GM12865 (cell line): ENCODE measurements at regions not wholly inside any gene's neighbourhood (a gene's known extent, or its start where the extent isn't known, plus 50 kb on each side); places are given as distances from the start of the nearest gene placed in this dataset.

ENCODE experiments used
- DNase-seq: peaks from one replicate; pipeline ENCODE4 v3.0.0; 2010; ENCODE audit warnings: low read depth
- H3K4me3 ChIP-seq: 2 replicates; pipeline ENCODE4 v1.5.1; 2011; ENCODE audit warnings: mild to moderate bottlenecking, low read depth, low read length, control low read depth
- CTCF ChIP-seq: IDR thresholded peaks from 2 replicates; pipeline ENCODE4 v1.5.1; 2011; ENCODE audit warnings: low read length, control low read depth, low read depth, inconsistent platforms; ENCODE audit not compliant: insufficient read depth; ENCODE audit errors: missing control alignments

GRCh38 chr7:17007841-17008240 lies 126.1 kb upstream of the AGR3 start:
- no peak for TF ChIP-seq CTCF
- no peak for DNase-seq
- H3K4me3 ChIP-seq, result no peak overlapping the region

GRCh38 chr7:17009007-17009719 lies 127.4 kb upstream of the AGR3 start:
- DNase-seq, result peak; percentile 58
- no peak overlapping the region for H3K4me3 ChIP-seq
- peak; percentile 42 for TF ChIP-seq CTCF

GRCh38 chr7:17009933-17010332 lies 128.2 kb upstream of the AGR3 start:
- TF ChIP-seq CTCF, result no peak

GRCh38 chr7:17010637-17011300 lies 129.0 kb upstream of the AGR3 start:
- no peak overlapping the region for H3K4me3 ChIP-seq
- DNase-seq, result peak; percentile 8
- TF ChIP-seq CTCF, result no peak

More at GRCh38 chr7:17009933-17010332, 128.2 kb upstream of the AGR3 start:
- DNase-seq, result no peak
- H3K4me3 ChIP-seq, result no peak overlapping the region

- no peak for TF ChIP-seq CTCF
- no peak overlapping the region for H3K4me3 ChIP-seq
- no peak for DNase-seq
Observed at GRCh38 chr7:17013204-17013603, 131.4 kb upstream of the AGR3 start.

GRCh38 chr7:17014686-17015085 lies 132.9 kb upstream of the AGR3 start:
- no peak overlapping the region for H3K4me3 ChIP-seq
- DNase-seq, result no peak
- TF ChIP-seq CTCF, result no peak

- H3K4me3 ChIP-seq, result no peak overlapping the region
- no peak for TF ChIP-seq CTCF
- DNase-seq, result peak; percentile 29
Observed at GRCh38 chr7:17015598-17016031, 133.8 kb upstream of the AGR3 start.
